Lung microvascular endothelial cell (primary cell): ENCODE measurements at regions not wholly inside any gene's neighbourhood (a gene's known extent, or its start where the extent isn't known, plus 50 kb on each side); places are given as distances from the start of the nearest gene placed in this dataset.
"Not testable (repeated sequence)": the region's sequence is repeated elsewhere in the genome, so short reads cannot be mapped to it uniquely, and the experiment has no call there.

Experiments
- DNase-seq, 2 donors: peaks; one replicate each; pipeline versions ENCODE4 v3.0.0 to v3.0.0-alpha.2; 2010; ENCODE audit warnings: low read depth in 2 of 2

DNA sequence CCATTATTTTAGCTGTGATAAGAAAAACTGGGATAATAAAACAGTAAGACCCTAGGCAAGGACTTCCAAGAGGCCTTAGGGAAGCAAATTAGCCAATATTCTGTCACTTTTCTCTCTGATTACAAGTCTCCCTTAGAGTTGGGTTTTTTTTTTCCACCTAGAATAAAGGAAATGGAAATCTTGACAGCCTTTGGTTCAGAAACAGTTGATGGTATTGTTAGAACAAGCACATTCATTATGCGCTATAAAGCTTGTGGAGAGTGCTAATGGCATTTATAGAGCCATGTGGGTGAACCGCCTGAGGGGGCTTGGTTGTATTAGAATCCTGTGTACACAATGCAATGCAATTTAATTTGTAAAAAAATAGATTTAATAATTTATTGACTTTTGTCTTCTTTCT, 88.9 kb upstream of the OGFRL1 start:
- no peak for DNase-seq

DNA sequence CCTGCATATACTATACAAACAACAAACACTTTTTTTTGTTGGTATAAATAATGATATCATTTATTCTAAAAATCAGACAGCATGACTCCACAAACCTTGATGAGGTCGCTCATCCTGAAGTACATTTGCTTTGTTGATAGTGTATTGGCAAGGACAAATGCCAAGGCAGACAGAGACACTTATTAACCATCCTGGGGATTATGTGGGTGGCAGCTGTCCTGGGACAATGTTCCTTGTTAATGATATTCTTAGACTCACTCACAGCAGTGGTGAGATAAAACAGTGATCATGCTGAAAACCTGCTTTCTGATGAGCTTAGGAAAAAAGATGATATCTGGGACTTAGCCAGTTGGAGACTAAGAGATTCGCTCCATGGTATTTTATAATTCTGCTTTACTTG, 85.4 kb upstream of the OGFRL1 start:
- DNase-seq = no peak

DNA sequence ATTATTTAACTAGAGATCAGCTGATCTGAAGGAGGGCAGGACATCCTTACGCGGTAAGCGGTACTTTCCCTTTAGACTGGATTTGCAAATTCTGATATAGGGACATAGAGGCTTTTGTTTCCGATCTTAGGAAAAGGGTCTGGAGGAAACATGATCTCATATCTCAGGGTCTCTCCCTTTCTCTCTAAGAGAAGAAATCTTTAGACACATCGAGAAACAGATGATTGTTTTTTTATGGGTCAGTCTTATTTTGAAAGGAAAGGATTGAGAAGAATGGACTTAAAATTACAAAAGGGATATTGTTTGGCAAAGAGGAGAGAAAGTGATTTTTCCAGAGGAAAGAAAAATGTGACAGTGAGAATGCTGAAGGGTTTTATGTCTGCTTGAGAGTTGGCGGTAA, 83.9 kb upstream of the OGFRL1 start:
- no peak for DNase-seq

DNA sequence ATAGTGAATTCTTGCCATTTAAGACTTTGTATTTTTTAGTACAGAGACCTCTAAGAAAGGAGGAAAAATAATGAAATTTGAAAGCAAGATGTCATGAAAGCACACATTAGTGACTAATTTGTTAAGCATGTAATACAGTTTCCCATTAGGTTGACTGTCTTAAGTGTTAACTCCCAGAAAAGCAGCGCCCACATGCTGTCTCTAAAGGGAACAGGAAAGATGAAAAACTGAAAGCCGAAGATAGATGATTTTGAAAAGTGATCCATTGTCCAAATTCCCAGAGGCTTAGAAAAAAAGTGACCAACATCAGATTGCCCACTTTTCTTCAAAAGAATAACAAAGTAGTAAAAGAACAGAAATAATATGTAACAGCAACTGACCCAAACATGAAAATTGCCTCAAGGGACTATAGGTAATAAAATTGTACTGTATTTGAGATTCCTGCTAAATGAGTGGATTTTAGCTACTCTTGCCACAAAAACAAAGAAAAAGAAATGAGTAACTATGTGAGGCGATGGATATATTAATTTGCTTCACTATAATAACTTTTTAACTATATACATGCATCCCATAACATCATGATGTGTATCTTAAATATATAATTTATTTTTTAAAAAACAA, 83.2 kb upstream of the OGFRL1 start:
- DNase-seq = no peak

DNA sequence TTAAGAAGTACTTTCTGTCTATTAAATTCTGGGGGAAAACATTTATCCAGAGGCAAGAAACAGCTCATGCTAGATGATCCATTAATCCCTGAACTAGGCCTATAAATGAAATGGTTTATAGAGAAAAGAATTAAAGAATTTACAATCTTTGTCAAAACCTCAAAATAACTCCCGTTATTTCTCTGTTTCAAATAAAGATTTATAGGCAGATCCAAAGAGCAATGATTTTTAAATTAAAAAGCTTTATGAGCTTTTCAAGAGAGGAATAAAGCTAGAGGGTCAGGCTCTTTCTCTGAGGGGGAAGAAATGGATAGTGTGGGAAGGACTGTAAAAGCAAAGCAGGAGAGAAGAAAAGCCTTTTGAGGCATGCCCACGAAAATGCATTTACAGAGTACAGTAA, 82.5 kb upstream of the OGFRL1 start:
- no peak for DNase-seq

DNA sequence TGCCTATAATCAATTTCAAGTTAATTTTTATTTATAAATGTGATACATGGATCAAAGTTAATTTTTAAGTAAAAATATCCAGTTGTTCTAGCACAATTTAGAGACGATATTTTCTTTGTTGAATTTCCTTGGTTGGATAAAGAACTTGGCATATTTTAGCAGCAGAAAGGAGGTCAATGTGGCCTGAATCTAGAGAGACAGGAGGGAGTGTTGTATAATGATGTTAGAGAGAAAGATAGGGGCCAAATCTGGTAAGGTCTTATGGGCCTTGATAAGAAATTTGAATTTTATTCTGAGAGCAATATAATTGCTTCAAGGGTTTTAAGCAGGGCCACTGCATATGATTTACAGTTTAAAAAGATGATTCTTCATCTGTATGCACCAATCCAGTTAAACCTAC, 79.4 kb upstream of the OGFRL1 start:
- no peak for DNase-seq

DNA sequence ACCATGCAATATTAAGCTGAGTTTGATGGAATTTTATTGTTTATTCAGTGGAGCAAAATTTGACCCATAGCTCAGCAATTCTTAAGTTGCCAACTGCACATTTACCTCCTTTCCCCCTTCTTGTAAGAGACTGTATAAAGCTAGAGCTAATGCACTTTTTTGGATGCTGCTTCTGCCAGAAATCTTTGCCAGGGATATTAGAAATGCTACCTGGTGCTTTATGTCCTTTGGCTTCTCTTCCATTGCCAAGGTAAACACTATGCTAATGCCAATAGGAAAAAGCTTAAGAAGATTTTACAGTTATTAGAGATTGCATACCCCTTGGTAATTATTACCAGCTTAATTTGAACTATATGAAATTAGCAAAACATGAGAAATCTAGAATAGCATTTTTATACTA, 79.0 kb upstream of the OGFRL1 start:
- no peak for DNase-seq

DNA sequence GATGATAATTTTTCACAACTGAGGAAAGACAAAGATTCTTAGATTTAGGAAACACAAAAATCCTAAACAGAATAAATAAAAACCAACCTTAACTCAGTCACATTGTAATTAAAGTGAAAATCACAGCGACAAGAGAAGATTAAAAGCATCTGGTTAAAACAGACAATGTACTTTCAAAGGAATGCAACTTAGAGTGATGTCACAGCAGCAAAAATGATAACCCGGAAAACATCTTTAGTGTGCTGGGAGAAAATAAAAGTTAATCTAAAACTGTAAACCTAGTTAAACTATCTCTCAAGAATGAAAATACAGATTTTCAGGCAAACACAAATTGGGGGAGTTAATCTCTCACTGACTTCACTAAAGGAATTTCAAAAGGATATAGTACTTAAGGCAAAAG, 76.8 kb upstream of the OGFRL1 start:
- DNase-seq = no peak

DNA sequence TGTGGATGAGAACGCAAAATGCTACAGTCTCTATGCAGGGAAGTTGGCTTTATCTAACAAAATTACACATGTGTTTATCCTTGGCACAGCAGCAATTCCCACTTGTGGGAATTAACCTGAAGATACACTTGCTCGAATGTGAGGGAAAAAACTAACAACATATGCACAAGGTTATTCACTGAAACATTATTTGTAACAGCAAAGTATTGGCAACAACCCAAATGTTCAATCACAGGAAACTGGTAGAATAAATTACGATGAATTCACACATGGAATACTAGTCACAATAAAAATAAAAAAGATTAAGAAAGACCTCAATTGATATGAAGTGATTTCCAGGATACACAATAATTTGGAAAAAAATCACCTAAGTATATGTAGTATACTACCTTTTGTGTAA, 68.1 kb upstream of the OGFRL1 start:
- peak; percentile 11 to 53 for DNase-seq

DNA sequence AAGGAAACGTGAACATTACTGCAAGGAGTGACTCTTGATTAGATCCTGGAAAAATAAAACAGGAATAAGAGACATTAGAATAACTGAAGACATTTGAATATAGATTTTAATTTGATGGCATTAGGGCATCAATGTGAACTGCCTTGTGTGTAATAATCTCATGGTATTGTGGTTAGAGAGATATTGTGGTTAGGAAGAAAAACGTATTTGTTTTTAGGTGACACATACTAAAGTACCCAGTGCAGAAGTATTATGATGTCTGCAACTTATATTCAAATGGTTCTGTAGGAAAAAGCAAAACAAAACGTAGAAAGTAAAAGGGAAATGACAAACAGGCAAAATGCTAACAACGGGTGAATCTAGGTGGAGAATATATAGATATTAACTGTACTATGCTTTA, 65.9 kb upstream of the OGFRL1 start:
- DNase-seq = no peak

DNA sequence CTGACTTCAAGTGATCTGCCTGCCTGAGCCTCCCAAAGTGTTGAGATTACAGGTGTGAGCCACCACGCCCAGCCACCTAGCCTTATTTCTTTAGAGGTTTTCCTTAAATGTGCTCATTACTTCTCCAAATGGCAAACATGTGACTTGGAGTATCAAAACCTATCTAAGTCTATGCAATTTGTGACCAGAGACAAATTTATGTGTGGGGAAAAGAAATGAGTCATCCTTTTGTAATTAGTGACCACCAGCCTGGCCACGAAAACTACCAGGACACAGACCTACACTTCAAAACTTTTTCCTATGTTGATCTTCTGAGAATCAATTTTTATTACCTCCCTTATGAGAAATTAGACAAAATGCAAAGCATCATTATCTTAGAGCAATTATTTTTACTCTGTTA, 64.6 kb upstream of the OGFRL1 start:
- DNase-seq = no peak

DNA sequence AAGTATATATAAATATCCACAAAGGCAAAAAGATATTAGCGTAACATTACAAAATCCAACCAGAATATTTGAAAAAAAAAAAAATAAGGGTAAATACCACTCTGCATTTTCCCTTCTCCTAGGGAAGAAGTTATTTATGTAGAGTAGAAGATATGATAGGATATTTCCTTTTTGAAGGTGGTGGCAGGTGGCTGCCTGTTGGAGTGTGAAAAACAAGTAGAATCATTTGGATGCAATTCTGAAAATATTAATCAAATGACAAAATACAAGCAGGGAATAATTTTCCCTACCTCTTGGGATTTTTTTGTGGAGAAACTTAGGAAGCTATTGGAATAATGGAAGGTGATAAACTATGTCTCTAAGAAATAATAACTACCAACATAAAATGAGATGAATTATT, 62.5 kb upstream of the OGFRL1 start:
- DNase-seq = no peak

DNA sequence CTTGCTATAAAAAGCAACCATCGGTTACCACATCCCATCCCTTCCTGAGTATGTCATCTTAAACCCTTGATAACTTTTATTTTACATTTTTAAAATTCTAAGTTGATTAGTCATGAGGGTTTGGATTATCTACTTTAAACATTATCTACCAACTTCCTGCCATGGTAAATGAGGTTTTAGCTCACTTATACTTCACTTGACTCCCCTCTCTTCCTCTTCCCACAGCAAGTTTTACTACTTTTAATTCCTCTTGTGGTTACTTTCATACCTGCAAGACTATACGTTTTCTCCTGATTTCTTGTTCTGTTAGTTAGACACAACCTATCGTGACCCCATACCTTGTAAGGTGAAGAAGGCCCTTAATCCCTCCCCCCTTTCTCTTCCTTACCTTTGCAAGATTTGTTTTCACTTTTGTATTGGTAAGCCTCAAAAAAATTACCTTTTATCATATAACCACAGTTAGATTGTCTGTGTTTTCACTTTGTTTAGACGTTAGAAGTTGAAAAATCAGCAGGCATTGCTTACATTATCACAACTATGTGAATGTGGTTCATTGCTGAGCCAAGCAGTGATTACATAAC, 60.1 kb upstream of the OGFRL1 start:
- DNase-seq = peak in 1 of 2 donors; percentile 33

DNA sequence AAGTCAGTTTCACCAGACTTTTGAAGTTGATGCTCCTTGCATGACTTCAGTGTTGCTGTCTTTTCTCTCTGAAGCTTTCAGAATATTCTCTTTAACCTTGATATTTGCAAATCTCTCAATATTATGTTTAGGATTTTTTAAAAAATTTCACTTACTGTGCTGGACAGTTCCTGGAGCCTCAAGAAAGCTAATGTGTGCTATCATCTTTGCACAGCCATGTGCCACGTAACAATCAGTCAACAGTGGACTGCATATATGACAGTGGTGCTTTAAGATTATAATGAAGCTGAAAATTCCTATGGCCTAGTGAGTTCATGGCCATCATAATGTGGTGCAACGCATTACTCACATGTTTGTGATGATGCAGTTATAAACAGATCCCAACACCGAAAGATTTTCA, 59.1 kb upstream of the OGFRL1 start:
- no peak for DNase-seq

DNA sequence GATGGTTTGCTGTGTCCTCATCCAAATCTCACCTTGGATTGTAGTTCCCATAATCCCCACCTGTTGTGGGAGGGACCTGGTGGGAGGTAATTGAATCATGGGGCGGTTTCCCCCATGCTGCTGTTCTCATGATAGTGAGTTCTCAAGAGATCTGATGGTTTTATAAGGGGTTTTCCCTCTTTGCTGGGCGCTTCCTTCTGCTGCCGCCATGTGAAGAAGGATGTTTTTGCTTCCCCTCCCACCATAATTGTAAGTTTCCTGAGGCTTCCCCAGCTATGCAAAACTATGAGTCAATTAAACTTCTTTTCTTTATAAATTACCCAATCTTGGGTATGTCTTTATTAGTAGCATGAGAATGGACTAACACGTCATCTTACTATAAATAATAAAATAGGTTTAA, 55.7 kb upstream of the OGFRL1 start:
- not testable (repeated sequence) for DNase-seq

DNA sequence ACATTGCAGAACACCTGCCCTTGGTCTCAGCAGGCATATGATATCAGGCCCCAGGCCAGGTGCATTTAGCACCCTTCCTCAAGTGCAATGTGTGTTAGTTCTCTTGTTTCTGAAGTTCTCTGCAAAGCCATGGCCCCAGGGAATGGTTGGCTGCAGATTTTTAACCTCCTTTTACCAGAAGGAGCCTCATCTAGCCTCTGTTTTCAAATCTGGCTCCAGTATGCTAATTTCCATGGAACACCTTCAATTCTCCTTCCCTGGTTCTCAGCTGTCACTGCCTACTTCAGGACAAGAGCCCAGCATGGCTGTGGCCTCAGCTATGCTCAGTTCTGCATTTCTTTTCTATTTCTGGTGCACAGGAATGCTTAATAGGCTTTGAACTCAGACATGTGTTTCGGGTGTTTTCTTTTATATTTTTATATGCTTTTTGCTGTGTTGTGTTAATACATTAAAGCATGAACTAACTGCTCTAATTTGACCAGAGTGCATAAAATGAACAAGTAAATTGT, 51.6 kb upstream of the OGFRL1 start:
- no peak for DNase-seq

DNA sequence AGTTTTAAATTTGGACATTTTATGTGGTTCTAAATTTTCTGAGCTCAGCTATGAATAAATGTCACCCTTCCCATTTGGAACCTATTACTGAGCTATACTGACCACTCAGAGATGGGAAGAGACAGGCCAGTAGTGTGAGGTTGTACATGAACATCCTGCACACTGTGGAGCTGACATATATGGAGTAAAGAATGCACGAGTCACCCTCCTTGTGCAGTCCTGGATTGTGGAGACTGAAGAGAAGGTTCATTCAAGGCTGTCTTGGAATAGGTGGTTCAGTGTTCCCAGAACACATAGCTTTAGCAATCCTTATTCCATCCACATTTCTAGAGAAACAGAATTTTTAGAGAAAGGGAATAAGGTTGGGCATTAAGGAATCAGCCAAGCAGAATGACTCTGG, 50.3 kb upstream of the OGFRL1 start:
- DNase-seq = peak in 1 of 2 donors; percentile 8
